OCI-LY7 (cell line): ENCODE measurements at regions not wholly inside any gene's neighbourhood (a gene's known extent, or its start where the extent isn't known, plus 50 kb on each side); places are given as distances from the start of the nearest gene placed in this dataset.

ENCODE experiments used
- CTCF ChIP-seq: fragments of 200-600 bp; sonication (generic); conservative IDR thresholded peaks from 2 replicates; pipeline ENCODE4 v1.5.1; 2014; ENCODE audit warnings: mild to moderate bottlenecking, antibody characterized with exemption, low read length, moderate library complexity, mixed read lengths
- EZH2phosphoT487 ChIP-seq: fragments of 200-600 bp; sonication (generic); IDR thresholded peaks from 2 replicates; pipeline ENCODE4 v1.6.1; 2018; ENCODE audit warnings: low read depth, borderline replicate concordance, mild to moderate bottlenecking, mixed run types, antibody characterized with exemption, low read length, moderate library complexity, mixed read lengths

GRCh38 chr19:28609944-28610343 lies 603.0 kb downstream of the UQCRFS1 start:
- TF ChIP-seq CTCF, result no peak
- TF ChIP-seq EZH2phosphoT487, result no peak
